ENCODE measurements at regions not wholly inside any gene's neighbourhood (a gene's known extent, or its start where the extent isn't known, plus 50 kb on each side); places are given as distances from the start of the nearest gene placed in this dataset.

DNA sequence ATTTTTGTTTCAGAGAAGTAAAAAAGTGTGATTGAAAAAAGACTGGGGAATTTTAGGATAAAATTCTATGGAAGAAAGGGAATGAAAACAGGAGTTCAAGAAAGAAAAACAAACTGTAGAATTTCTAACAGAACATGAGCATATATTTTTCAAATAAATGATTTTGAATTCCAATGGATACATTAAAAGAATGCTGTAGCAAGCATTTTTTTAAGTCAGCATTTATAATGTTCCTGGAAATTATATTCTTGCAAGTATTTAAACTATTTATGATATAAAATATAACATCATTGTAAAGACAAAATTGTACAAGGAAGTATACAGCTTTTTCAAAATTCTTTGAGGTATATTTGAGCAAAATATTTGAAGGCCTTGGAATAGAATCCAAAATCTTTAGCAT lies 450.7 kb downstream of the AEBP2 start:
- no peaks in the 10 kb centered on the region for H3K9me3 ChIP-seq (ENCODE audit: control insufficient read depth, insufficient read depth, low read length)
- no peak for DNase-seq (ENCODE audit: low read depth, low spot score)
- H3K27me3 ChIP-seq (ENCODE audit: control insufficient read depth, insufficient read depth, low read length): no peaks in the 10 kb centered on the region
- no peak overlapping the region for H3K4me3 ChIP-seq (ENCODE audit: low read depth, low read length)
- TF ChIP-seq, protein P1, sequence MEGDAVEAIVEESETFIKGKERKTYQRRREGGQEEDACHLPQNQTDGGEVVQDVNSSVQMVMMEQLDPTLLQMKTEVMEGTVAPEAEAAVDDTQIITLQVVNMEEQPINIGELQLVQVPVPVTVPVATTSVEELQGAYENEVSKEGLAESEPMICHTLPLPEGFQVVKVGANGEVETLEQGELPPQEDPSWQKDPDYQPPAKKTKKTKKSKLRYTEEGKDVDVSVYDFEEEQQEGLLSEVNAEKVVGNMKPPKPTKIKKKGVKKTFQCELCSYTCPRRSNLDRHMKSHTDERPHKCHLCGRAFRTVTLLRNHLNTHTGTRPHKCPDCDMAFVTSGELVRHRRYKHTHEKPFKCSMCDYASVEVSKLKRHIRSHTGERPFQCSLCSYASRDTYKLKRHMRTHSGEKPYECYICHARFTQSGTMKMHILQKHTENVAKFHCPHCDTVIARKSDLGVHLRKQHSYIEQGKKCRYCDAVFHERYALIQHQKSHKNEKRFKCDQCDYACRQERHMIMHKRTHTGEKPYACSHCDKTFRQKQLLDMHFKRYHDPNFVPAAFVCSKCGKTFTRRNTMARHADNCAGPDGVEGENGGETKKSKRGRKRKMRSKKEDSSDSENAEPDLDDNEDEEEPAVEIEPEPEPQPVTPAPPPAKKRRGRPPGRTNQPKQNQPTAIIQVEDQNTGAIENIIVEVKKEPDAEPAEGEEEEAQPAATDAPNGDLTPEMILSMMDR (IDR thresholded peaks at IDR 0.05; ENCODE audit: low read depth, low read length): no peak
- POLR2A ChIA-PET: no interaction called here
- CTCF ChIA-PET: interaction anchor here (1.1 kb wide), 1 partner anchor 132 kb away, joined by 3 read pairs; no protein-coding TSS in a partner anchor
- no peak overlapping the region for H3K27ac ChIP-seq (ENCODE audit: low read depth, low read length)

DNA sequence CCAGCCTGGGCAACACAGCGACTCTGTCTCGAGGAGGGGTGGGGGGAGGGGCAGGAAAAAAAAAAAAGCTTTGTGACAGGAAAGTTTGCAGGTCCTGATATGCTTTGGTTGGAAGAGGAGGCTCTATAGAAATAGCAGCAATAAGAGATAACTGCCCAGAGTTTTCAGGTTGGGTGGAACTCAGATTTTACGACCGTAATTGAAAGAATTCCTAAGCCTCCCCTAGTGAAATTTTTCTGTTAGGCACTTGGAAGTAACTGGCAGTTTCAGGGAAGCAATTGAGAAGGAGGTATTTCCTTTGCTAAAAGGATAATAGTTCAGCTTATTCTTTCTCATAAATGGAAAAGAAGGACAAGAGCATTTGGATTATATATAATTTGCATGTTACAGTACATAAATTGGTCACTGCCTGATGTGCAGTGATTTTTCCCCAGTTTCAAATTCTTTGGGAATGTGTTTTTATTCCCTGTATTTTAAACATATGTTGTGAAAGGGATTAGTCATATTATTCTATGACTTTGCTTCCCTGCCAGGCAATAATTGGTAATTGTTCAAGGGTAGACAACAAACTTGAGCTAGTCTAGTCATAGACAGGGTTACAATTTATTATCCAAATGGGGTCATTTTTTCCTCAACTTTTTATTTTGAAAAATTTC lies 452.8 kb downstream of the AEBP2 start:
- TF ChIP-seq, protein P1 (IDR thresholded peaks at IDR 0.05; ENCODE audit: low read depth, low read length): no peak
- Histone ChIP-seq H3K4me3 (ENCODE audit: low read depth, low read length) (no peak overlapping the region), H3K9me3 (ENCODE audit: control insufficient read depth, insufficient read depth, low read length) (no peaks in the 10 kb centered on the region), H3K27ac (ENCODE audit: low read depth, low read length) (no peak overlapping the region), H3K27me3 (ENCODE audit: control insufficient read depth, insufficient read depth, low read length) (no peaks in the 10 kb centered on the region)
- CTCF ChIA-PET: interaction anchor here (0.5 to 4.5 kb wide), 6 partner anchors 15 to 329 kb away, joined by 3 to 28 read pairs (median 4); no protein-coding TSS in a partner anchor
- POLR2A ChIA-PET: no interaction called here
- no peak for DNase-seq (ENCODE audit: low read depth, low spot score)

DNA sequence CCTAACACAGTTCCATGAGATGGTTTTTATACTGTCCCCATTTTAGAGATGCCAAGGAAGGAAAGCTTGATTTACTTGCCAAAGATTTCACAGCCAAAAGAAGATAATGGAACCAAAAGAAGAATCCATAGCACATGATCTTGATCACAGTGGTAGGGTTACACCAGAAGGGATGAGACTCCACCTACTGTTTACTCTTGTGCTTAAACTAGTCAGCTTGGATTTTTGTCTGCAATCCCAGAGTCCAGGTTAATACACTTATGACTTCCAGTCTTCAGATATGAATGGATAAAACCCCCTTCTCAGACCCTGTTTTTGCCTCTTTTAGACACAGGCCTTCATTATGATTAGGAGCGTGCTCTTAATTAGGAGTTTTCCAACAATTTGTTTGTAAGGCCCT lies 454.2 kb downstream of the AEBP2 start:
- Histone ChIP-seq H3K9me3 (ENCODE audit: control insufficient read depth, insufficient read depth, low read length) (no peaks in the 10 kb centered on the region), H3K27me3 (ENCODE audit: control insufficient read depth, insufficient read depth, low read length) (no peaks in the 10 kb centered on the region), H3K27ac (ENCODE audit: low read depth, low read length) (no peak overlapping the region), H3K4me3 (ENCODE audit: low read depth, low read length) (no peak overlapping the region)
- ChIA-PET POLR2A (no interaction called here), CTCF (interaction anchor here (0.5 to 4.5 kb wide), 8 partner anchors 13 to 339 kb away, joined by 3 to 28 read pairs (median 4); no protein-coding TSS in a partner anchor)
- TF ChIP-seq, protein P1 (IDR thresholded peaks at IDR 0.05; ENCODE audit: low read depth, low read length): peak; percentile 35
- DNase-seq (ENCODE audit: low read depth, low spot score): peak; percentile 7

DNA sequence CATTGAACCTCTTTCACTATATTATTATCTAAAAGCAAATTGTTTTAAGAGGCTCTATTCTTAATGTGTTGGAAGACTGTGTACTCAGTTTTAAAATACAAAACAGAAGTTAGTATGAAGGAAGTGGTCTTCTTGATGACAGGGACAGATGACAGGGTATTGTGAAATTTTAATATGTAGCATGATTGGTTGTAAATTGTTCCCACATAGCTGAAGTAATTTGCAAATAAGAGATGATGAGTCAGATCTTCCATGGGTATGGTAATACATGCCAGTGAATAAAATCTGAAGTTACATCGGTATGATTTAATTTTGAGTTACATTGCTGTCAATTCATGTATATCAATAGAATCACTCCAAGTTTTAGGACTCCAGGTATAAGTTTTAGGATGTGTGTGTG lies 454.8 kb downstream of the AEBP2 start:
- DNase-seq (ENCODE audit: low read depth, low spot score): no peak
- CTCF ChIA-PET: interaction anchor here (0.5 to 4.5 kb wide), 7 partner anchors 16 to 340 kb away, joined by 3 to 28 read pairs (median 4); no protein-coding TSS in a partner anchor
- TF ChIP-seq, protein P1 (IDR thresholded peaks at IDR 0.05; ENCODE audit: low read depth, low read length): no peak
- H3K27me3 ChIP-seq (ENCODE audit: control insufficient read depth, insufficient read depth, low read length): no peaks in the 10 kb centered on the region
- no peak overlapping the region for H3K4me3 ChIP-seq (ENCODE audit: low read depth, low read length)
- POLR2A ChIA-PET: no interaction called here
- no peak overlapping the region for H3K27ac ChIP-seq (ENCODE audit: low read depth, low read length)
- no peaks in the 10 kb centered on the region for H3K9me3 ChIP-seq (ENCODE audit: control insufficient read depth, insufficient read depth, low read length)

DNA sequence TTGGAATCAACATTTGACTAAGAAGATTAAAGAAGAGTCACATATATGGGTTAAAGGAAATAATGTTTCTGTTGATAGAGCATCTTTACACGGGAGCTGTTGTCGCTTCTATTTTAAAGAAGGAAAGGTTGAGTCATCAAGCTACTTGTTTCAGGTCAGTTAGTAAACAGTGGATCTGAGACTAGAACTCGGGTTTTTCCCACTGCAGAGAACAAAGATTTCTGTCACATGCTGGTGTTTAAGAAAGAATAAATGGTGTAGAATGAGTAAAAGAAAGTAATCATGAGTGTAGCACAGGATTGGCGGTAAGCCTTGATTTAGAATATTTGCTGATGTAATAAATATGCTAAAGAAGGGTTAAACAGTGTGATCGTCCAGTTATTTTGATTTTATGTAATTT lies 455.5 kb downstream of the AEBP2 start:
- ChIA-PET CTCF (interaction anchor here (0.6 to 4.5 kb wide), 4 partner anchors 11 to 597 kb away, joined by 3 to 28 read pairs (median 4); no protein-coding TSS in a partner anchor), POLR2A (no interaction called here)
- no peaks in the 10 kb centered on the region for H3K27me3 ChIP-seq (ENCODE audit: control insufficient read depth, insufficient read depth, low read length)
- no peak for DNase-seq (ENCODE audit: low read depth, low spot score)
- H3K9me3 ChIP-seq (ENCODE audit: control insufficient read depth, insufficient read depth, low read length): no peaks in the 10 kb centered on the region
- H3K4me3 ChIP-seq (ENCODE audit: low read depth, low read length): no peak overlapping the region
- H3K27ac ChIP-seq (ENCODE audit: low read depth, low read length): no peak overlapping the region
- TF ChIP-seq, protein P1 (IDR thresholded peaks at IDR 0.05; ENCODE audit: low read depth, low read length): no peak
